ENCODE measurements at regions not wholly inside any gene's neighbourhood (a gene's known extent, or its start where the extent isn't known, plus 50 kb on each side); places are given as distances from the start of the nearest gene placed in this dataset.

DNA sequence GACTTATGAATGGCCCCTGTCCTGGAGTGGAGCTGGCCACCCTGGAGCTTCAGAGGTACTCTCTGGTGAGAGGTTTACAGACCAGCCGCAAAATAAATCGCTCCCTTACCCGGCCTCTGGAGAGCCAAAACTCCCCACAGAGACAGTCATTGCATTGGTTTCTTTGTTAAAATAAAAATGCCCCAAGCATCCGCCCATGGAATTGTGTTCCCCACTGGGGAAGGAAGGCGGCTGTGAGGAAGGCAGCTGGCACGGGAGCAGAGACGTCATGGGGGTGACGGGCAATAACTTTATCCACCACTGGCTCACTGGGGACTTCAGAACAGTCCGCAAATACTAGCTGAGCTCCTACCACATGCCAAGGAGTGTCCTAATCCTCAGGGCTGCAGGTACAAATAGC lies 266.2 kb upstream of the FOXF1 start:
- no peak overlapping the region for H3K4me3 ChIP-seq (ENCODE audit: low read depth, low read length)
- TF ChIP-seq, protein P1, sequence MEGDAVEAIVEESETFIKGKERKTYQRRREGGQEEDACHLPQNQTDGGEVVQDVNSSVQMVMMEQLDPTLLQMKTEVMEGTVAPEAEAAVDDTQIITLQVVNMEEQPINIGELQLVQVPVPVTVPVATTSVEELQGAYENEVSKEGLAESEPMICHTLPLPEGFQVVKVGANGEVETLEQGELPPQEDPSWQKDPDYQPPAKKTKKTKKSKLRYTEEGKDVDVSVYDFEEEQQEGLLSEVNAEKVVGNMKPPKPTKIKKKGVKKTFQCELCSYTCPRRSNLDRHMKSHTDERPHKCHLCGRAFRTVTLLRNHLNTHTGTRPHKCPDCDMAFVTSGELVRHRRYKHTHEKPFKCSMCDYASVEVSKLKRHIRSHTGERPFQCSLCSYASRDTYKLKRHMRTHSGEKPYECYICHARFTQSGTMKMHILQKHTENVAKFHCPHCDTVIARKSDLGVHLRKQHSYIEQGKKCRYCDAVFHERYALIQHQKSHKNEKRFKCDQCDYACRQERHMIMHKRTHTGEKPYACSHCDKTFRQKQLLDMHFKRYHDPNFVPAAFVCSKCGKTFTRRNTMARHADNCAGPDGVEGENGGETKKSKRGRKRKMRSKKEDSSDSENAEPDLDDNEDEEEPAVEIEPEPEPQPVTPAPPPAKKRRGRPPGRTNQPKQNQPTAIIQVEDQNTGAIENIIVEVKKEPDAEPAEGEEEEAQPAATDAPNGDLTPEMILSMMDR (IDR thresholded peaks at IDR 0.05; ENCODE audit: insufficient read depth, low read depth, low read length, missing control alignments): no peak
- DNase-seq (ENCODE audit: low read depth): no peak

DNA sequence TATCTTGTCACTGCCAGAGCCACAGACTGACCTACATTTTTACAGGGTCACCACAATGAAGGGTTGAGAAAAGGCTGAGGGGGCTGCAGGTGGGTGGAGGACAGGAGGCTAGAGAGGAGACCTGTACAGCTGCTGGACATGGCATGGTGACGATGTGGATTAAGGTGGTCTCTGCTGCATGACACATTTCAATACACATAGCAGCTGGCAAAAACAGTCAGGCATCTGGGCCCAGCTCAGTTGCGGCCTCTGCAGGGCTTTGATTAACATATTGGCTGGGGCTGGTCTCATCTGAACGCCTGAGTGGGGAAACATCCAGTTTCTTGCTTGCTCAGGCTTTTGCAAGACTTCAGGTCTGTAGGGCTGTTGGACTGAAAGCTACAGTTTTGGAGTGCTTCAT lies 265.4 kb upstream of the FOXF1 start:
- TF ChIP-seq, protein P1 (IDR thresholded peaks at IDR 0.05; ENCODE audit: insufficient read depth, low read depth, low read length, missing control alignments): no peak
- no peak overlapping the region for H3K4me3 ChIP-seq (ENCODE audit: low read depth, low read length)
- no peak for DNase-seq (ENCODE audit: low read depth)

DNA sequence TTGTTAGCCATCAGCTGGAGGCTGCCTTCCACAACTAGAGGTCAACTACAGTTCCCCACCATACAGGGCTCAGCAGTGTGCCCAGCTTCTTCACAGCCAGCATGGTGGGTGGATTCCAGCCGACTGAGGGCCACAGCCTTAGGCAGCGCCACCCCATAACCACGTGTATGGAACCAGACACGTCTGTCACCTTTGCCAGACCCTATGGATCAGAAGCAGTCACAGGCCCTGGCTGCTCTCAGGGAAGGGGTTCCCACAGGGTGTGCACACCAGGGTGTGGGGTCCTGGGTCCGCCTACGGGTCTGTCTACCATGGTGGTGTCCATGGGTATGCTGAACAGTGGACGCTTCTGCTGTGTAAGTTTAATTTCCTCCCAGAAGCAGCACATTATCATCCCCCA lies 265.0 kb upstream of the FOXF1 start:
- DNase-seq (ENCODE audit: low read depth): no peak
- TF ChIP-seq, protein P1 (IDR thresholded peaks at IDR 0.05; ENCODE audit: insufficient read depth, low read depth, low read length, missing control alignments): no peak
- no peak overlapping the region for H3K4me3 ChIP-seq (ENCODE audit: low read depth, low read length)

DNA sequence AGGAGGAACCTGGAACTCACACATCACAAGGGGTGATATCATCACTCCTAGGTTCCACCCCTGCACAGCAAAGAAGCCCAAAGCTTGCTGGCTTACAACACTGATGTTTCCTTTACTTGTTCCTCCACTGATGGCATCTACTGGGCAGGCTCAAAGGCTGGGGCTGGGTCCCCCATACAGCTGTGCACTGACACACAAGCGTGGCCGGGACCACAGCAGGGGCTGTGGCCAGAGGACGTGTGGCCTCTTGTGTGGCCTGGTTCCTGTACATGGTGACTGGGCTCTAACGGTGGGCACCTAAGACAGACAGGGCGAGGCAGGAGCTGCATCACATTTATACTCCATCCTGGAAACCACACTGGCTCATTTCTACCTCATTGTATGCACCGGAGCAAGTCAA lies 264.4 kb upstream of the FOXF1 start:
- no peak for DNase-seq (ENCODE audit: low read depth)
- TF ChIP-seq, protein P1 (IDR thresholded peaks at IDR 0.05; ENCODE audit: insufficient read depth, low read depth, low read length, missing control alignments): no peak
- no peak overlapping the region for H3K4me3 ChIP-seq (ENCODE audit: low read depth, low read length)

DNA sequence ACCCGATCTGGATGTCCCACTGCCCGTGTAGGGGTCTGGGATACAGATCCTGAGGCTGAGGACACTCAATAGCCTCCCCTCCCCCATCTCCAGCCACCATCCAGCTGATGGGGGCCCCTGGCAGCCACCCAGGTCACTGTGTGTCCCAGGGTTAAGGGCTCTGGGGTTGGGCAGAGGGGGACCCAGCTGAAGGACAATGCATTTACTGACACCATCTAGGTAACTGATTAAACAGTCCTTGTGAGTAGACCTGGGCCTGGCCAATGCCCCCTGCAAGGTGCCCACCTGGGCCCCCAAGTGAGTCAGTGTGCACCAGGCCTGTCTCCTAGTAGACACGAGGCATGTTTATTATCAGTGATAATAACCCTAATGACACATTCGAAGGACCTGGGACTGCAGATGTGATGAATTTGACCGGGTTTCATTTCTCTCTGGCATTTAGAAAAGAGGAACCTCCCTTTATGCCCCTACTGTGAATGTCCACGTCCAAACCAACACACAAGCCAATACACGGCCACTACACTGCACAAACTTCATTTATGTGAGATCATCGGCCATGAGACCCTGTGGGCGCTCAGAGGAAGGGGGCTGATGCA lies 261.9 kb upstream of the FOXF1 start:
- no peak for DNase-seq (ENCODE audit: low read depth)
- H3K4me3 ChIP-seq (ENCODE audit: low read depth, low read length): no peak overlapping the region
- TF ChIP-seq, protein P1 (IDR thresholded peaks at IDR 0.05; ENCODE audit: insufficient read depth, low read depth, low read length, missing control alignments): no peak

DNA sequence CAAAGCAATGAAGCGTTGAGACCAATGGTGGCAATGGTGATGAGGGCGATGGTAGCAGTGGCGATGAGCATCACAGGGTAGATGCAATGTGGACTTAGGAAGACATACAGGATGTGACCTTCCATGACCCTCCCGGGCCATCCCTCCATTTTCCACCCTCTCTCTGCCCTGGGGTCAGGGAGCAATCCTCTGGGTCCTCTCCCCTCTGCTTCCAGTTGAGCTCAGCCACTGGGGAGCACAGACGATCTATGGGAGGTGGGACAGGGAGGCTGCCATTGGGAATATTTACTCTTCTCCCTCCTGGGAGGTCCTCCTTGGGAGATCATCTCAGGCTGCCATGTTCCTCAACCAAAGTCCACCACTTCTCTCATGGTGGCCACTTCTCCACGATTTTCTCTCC lies 260.7 kb upstream of the FOXF1 start:
- H3K4me3 ChIP-seq (ENCODE audit: low read depth, low read length): no peak overlapping the region
- no peak for DNase-seq (ENCODE audit: low read depth)
- TF ChIP-seq, protein P1 (IDR thresholded peaks at IDR 0.05; ENCODE audit: insufficient read depth, low read depth, low read length, missing control alignments): no peak

DNA sequence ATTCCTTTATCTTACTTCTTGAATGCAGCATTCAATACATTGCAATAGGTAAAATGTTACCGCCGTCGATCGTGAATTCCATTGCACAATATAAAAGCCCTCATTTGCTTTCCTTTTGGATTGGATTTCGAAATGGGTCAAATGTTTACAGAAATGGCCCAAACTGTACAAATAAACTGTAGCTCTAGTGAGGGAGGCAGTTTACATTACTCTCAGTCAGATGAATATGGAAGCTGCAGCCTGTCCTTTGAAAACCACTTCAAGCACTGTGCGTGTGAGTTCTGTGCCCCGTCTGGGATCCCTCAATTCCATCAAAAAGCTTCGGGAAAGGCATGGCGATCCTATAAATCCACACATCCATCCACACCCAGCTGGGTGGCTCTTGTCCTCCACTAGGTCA lies 258.6 kb upstream of the FOXF1 start:
- TF ChIP-seq, protein P1 (IDR thresholded peaks at IDR 0.05; ENCODE audit: insufficient read depth, low read depth, low read length, missing control alignments): no peak
- no peak overlapping the region for H3K4me3 ChIP-seq (ENCODE audit: low read depth, low read length)
- no peak for DNase-seq (ENCODE audit: low read depth)
